Hepatocyte (in vitro differentiated cells): ENCODE measurements at regions not wholly inside any gene's neighbourhood (a gene's known extent, or its start where the extent isn't known, plus 50 kb on each side); places are given as distances from the start of the nearest gene placed in this dataset.

Experiments used
- DNase-seq: peaks from one replicate; pipeline ENCODE4 v3.0.0-alpha.2; 2016; ENCODE audit warnings: low spot score
- H2AFZ ChIP-seq: fragments of 200-600 bp; sonication (generic); 2 replicates; pipeline ENCODE4 v1.6.0; 2016; ENCODE audit warnings: antibody characterized with exemption, mild to moderate bottlenecking
- H3K27ac ChIP-seq: fragments of 200-600 bp; sonication (generic); 2 replicates; pipeline ENCODE4 v1.5.1; 2016; ENCODE audit warnings: mild to moderate bottlenecking
- H3K27me3 ChIP-seq: fragments of 200-600 bp; sonication (generic); 2 replicates; pipeline ENCODE4 v1.6.1; 2016
- H3K36me3 ChIP-seq: fragments of 200-600 bp; sonication (generic); replicated peaks from 2 replicates; pipeline ENCODE4 v1.5.1; 2016; ENCODE audit warnings: low read depth; ENCODE audit not compliant: insufficient read depth
- H3K4me1 ChIP-seq: fragments of 200-600 bp; sonication (generic); 2 replicates; pipeline ENCODE4 v1.5.1; 2016; ENCODE audit warnings: mild to moderate bottlenecking, moderate library complexity; ENCODE audit not compliant: insufficient read depth
- H3K4me2 ChIP-seq: fragments of 200-600 bp; sonication (generic); 2 replicates; pipeline ENCODE4 v1.6.0; 2016
- H3K4me3 ChIP-seq: fragments of 200-600 bp; sonication (generic); 2 replicates; pipeline ENCODE4 v1.5.1; 2016; ENCODE audit warnings: mild to moderate bottlenecking
- H3K79me2 ChIP-seq: fragments of 200-600 bp; sonication (generic); 2 replicates; pipeline ENCODE4 v1.6.0; 2017; ENCODE audit warnings: mild to moderate bottlenecking
- H3K9me2 ChIP-seq: fragments of 200-600 bp; sonication (generic); replicated peaks from 2 replicates; pipeline ENCODE4 v1.6.0; 2017; ENCODE audit warnings: mild to moderate bottlenecking; ENCODE audit not compliant: insufficient read depth
- H3K9me3 ChIP-seq: fragments of 200-600 bp; sonication (generic); 2 replicates; pipeline ENCODE4 v1.5.1; 2016; ENCODE audit warnings: low read depth, mild to moderate bottlenecking
- H4K20me1 ChIP-seq: fragments of 200-600 bp; sonication (generic); 2 replicates; pipeline ENCODE4 v1.6.0; 2016; ENCODE audit warnings: mild to moderate bottlenecking; ENCODE audit not compliant: insufficient read depth, poor library complexity, severe bottlenecking
- EZH2 ChIP-seq: fragments of 200-600 bp; sonication (generic); IDR thresholded peaks from 2 replicates; pipeline ENCODE4 v1.6.1; 2016; ENCODE audit warnings: antibody characterized with exemption, mild to moderate bottlenecking, borderline replicate concordance
- EZH2phosphoT487 ChIP-seq: fragments of 200-600 bp; sonication (generic); IDR thresholded peaks from one replicate; pipeline ENCODE4 v1.6.1; 2018; ENCODE audit warnings: antibody characterized with exemption, mild to moderate bottlenecking, low read depth, moderate library complexity; ENCODE audit not compliant: unreplicated experiment, severe bottlenecking
- WGBS: methylation state at CpG from one replicate; pipeline ENCODE4 v1.1.6; 2016; ENCODE audit warnings: low lambda C conversion rate; ENCODE audit errors: missing lambda C conversion rate; 5-methylcytosine and 5-hydroxymethylcytosine counted together
- TF ChIP-seq, protein P1 (sequence below): fragments of 200-600 bp; sonication (generic); IDR thresholded peaks from 2 replicates; pipeline ENCODE4 v1.5.1; 2016; ENCODE audit warnings: antibody characterized with exemption, mild to moderate bottlenecking; ENCODE audit not compliant: poor library complexity

DNA sequence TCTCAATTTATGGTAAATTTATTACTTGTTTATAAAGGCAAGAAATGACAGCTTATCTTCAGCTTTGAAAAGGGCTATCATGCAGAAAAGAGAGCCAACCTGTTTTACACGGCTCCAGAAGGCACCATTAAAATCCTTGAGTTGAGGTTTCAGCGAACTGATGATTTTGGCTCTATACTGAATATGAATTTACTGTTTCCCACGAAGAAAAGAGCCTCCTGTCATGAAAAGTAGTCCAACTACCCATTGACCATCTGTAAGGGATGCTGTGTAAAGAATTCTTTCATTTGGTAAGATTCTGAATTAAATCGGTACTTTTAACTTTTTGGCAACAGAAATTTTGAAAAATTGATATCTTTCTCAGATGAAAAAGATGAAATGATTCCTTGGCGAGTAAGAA, 657.6 kb upstream of the ZNF608 start:
- no peaks in the 10 kb centered on the region for H3K27me3 ChIP-seq
- DNase-seq: no peak
- H3K9me3 ChIP-seq: no peaks in the 10 kb centered on the region
- TF ChIP-seq, protein P1, sequence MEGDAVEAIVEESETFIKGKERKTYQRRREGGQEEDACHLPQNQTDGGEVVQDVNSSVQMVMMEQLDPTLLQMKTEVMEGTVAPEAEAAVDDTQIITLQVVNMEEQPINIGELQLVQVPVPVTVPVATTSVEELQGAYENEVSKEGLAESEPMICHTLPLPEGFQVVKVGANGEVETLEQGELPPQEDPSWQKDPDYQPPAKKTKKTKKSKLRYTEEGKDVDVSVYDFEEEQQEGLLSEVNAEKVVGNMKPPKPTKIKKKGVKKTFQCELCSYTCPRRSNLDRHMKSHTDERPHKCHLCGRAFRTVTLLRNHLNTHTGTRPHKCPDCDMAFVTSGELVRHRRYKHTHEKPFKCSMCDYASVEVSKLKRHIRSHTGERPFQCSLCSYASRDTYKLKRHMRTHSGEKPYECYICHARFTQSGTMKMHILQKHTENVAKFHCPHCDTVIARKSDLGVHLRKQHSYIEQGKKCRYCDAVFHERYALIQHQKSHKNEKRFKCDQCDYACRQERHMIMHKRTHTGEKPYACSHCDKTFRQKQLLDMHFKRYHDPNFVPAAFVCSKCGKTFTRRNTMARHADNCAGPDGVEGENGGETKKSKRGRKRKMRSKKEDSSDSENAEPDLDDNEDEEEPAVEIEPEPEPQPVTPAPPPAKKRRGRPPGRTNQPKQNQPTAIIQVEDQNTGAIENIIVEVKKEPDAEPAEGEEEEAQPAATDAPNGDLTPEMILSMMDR: no peak
- no peak overlapping the region for H3K4me3 ChIP-seq
- H2AFZ ChIP-seq: no peak overlapping the region
- H3K4me1 ChIP-seq: peaks cover 12% of the 10 kb centered on the region
- no peaks in the 10 kb centered on the region for H3K79me2 ChIP-seq
- no peak overlapping the region for H3K27ac ChIP-seq
- 94% methylated on average over 5 of the region's 5 CpGs for WGBS
- no peak overlapping the region for H3K4me2 ChIP-seq
- H4K20me1 ChIP-seq: no peaks in the 10 kb centered on the region
- H3K9me2 ChIP-seq: no peaks in the 10 kb centered on the region
- H3K36me3 ChIP-seq: no peaks in the 10 kb centered on the region

DNA sequence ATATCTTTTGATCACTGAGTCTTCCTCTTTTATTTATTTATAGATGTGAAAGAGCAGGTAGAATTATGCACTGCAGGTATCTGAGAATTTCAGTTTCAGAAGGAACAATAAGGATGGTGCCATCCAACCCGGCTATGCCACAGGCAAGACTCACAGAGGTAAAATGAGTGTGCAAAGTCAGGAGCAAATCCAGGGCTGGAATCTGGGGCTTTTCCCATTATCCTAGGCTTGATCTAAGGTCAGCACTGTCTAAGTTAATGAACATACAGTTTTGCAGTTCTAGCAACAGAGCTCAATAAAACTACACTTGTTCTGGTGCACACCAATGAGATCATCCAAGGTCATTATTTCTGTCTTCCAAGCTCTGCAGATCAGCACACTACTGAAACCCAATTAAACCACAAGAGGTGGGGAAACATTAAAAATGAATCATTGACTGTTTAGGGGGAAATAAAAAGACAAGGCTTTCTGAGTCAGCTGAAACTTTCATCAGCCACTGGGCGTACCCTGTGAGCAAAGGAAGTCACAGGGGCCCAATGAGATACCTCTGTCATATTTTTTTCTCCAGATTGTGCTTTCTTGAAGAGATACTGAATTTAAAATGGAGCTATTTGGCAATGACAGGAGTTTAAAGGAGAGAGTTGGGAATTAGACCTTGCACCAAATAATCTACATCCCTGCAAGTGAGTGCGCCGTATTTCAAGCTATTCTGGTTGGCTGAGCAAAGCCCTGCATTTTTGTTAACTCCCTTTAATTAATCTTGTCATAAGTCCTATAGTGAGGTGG, 662.2 kb upstream of the ZNF608 start:
- Histone ChIP-seq H3K9me2 (no peaks in the 10 kb centered on the region), H3K27me3 (no peaks in the 10 kb centered on the region), H3K4me3 (no peak overlapping the region), H3K9me3 (no peaks in the 10 kb centered on the region), H2AFZ (no peak overlapping the region), H3K27ac (peak overlapping the region; percentile 80), H4K20me1 (no peaks in the 10 kb centered on the region), H3K79me2 (no peaks in the 10 kb centered on the region), H3K4me2 (peak overlapping the region; percentile 60), H3K36me3 (no peaks in the 10 kb centered on the region), H3K4me1 (peaks cover 51% of the 10 kb centered on the region)
- 65% methylated on average over 4 of the region's 4 CpGs for WGBS
- DNase-seq: peak; percentile 18
- no peak for TF ChIP-seq EZH2
- TF ChIP-seq, protein P1: no peak
- TF ChIP-seq EZH2phosphoT487: no peak

DNA sequence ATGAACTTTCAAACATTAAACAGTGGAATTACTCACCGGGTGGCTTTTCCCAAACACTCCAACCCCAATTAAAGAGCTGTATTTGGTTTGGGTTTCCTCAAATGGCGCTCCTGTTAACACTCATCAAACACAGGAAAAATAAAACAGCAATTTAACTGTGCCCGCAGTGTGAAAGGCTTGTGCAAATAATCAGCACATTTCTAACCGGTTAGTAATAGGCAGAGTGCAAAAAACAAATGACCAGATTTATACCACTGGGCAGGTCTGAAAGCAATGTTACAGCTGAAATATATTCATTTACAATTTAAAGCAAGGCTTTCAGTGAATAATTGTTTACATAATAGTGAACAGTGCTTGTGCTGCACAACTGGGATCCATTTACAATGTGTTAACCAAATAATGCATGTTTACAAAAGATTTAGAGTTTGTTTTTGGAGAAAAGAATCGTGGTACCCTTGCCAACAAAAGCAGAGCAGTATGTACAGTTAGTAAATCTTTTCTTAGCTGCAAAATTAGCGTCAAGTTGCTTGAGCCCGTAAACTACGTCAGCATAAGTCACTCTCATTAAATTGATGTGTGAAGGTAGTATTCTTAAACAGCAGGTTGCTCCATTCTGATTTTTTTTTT, 662.9 kb upstream of the ZNF608 start:
- Histone ChIP-seq H3K9me2 (no peaks in the 10 kb centered on the region), H3K79me2 (no peaks in the 10 kb centered on the region), H3K4me1 (peaks cover 54% of the 10 kb centered on the region), H3K4me2 (peak overlapping the region; percentile 60), H4K20me1 (no peaks in the 10 kb centered on the region), H3K4me3 (no peak overlapping the region), H3K36me3 (no peaks in the 10 kb centered on the region), H2AFZ (no peak overlapping the region), H3K27ac (peak overlapping the region; percentile 80), H3K27me3 (no peaks in the 10 kb centered on the region), H3K9me3 (no peaks in the 10 kb centered on the region)
- WGBS: 28% methylated on average over 8 of the region's 8 CpGs
- peak; percentile 5 for DNase-seq
- no peak for TF ChIP-seq EZH2
- peak; percentile 75 for TF ChIP-seq EZH2phosphoT487

DNA sequence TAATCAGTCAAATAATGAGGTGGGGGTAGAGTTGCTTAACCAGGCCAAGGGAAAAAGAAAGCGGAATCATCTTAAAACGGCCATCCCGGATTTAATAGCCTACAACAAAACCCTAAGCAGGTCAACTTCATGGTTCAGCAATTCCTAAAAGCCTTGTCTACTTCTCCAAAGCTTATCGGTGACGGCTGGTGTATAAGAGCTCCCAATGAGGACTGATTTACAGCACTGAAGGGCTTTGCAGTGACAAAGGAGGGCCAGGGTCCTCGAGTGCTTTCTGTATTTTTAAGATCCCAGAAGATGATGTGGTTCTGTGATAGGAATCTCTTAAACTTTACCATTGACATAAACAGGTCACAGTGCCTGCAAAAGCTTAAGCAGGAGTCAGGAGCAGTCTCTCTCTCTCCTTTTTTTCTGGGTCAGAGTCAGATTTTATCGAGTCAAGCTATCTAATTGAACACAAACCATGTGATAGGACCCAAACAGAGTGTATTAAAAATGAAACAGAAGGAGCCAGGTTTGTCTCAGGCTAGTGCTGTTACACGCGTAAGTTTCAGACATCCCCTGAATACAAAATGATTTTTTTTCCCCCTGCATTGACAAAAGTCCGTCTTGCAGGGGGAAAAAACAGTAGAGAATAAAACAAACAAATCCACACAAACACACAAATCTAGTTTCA, 663.6 kb upstream of the ZNF608 start:
- H3K4me1 ChIP-seq: peaks cover 54% of the 10 kb centered on the region
- H3K4me2 ChIP-seq: peak overlapping the region; percentile 60

More for the DNA sequence above, 663.6 kb upstream of the ZNF608 start:
- Histone ChIP-seq H3K4me3 (no peak overlapping the region), H3K79me2 (no peaks in the 10 kb centered on the region), H2AFZ (no peak overlapping the region), H4K20me1 (no peaks in the 10 kb centered on the region), H3K27me3 (no peaks in the 10 kb centered on the region), H3K9me3 (no peaks in the 10 kb centered on the region), H3K9me2 (no peaks in the 10 kb centered on the region), H3K36me3 (no peaks in the 10 kb centered on the region), H3K27ac (peak overlapping the region; percentile 80)
- WGBS: 29% methylated on average over 10 of the region's 10 CpGs
- DNase-seq: no peak
- no peak for TF ChIP-seq EZH2phosphoT487
- no peak for TF ChIP-seq EZH2
- TF ChIP-seq, protein P1: no peak
